ENCODE measurements at regions not wholly inside any gene's neighbourhood (a gene's known extent, or its start where the extent isn't known, plus 50 kb on each side); places are given as distances from the start of the nearest gene placed in this dataset.

DNA sequence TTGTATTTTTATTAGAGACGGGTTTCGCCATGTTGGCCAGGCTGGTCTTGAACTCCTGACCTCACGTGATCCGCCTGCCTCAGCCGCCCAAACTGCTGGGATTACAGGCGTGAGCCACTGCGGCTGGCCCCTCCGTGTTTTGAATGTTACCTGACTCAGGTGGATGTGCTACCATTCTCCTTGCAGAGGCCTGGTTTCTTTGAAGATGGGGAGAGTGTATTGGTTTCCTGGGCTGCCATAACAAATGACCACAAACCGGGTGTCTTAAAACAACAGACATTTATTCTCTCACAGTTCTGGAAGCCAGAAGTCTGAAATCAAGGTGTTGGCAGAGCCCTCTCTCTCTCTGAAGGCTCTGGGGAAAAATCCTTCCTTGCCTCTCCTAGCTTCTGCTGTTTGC lies 98.0 kb downstream of the IRF2BPL start:
- Histone ChIP-seq H3K9me3 (replicated peaks in 1 of 3) (no peaks in the 10 kb centered on the region), H3K27ac (peak overlapping the region in 4 of 5 donors; percentile 25 to 77 (median 73)), H3K4me3 (no peak overlapping the region), H3K27me3 (no peaks in the 10 kb centered on the region), H3K4me1 (replicated peaks in 1 of 2) (peaks cover 33 to 35% of the 10 kb centered on the region in 2 donors), H3K36me3 (replicated peaks in 1 of 2) (no peaks in the 10 kb centered on the region)
- no peak for TF ChIP-seq POLR2A (IDR thresholded peaks at IDR 0.05)
- TF ChIP-seq, protein P1, sequence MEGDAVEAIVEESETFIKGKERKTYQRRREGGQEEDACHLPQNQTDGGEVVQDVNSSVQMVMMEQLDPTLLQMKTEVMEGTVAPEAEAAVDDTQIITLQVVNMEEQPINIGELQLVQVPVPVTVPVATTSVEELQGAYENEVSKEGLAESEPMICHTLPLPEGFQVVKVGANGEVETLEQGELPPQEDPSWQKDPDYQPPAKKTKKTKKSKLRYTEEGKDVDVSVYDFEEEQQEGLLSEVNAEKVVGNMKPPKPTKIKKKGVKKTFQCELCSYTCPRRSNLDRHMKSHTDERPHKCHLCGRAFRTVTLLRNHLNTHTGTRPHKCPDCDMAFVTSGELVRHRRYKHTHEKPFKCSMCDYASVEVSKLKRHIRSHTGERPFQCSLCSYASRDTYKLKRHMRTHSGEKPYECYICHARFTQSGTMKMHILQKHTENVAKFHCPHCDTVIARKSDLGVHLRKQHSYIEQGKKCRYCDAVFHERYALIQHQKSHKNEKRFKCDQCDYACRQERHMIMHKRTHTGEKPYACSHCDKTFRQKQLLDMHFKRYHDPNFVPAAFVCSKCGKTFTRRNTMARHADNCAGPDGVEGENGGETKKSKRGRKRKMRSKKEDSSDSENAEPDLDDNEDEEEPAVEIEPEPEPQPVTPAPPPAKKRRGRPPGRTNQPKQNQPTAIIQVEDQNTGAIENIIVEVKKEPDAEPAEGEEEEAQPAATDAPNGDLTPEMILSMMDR (IDR thresholded peaks at IDR 0.05) = no peak
- intact Hi-C loops (cut with DNase I) = no loop called here
- no peak for DNase-seq
- WGBS, 4 donors = 86 to 92% (median 90%) methylated on average over 9 of the region's 9 CpGs

DNA sequence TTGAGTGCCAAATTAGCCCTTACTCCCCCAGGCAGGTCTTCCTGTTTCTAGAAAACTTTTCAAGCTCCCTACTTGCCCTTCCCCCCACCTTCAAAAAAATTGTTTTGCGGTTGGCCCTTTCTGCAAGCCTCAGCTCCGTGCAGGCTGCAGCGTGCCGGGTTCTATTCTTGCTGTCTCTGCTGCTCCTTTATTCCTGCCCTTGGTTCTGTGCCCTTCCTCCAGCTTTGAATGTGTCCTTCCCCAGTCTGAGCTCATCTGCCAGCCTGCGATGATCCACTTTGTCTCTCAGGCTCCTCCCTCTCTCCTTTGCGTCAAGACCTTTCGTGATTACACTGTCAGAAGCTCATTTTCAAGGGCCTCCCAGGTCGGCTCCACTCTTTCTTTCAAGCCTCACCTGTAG lies 98.6 kb downstream of the IRF2BPL start:
- H3K27me3 ChIP-seq = no peaks in the 10 kb centered on the region
- DNase-seq = peak; percentile 79 to 94 (median 87)
- peak overlapping the region in 4 of 5 donors; percentile 40 to 77 (median 73) for H3K27ac ChIP-seq

DNA sequence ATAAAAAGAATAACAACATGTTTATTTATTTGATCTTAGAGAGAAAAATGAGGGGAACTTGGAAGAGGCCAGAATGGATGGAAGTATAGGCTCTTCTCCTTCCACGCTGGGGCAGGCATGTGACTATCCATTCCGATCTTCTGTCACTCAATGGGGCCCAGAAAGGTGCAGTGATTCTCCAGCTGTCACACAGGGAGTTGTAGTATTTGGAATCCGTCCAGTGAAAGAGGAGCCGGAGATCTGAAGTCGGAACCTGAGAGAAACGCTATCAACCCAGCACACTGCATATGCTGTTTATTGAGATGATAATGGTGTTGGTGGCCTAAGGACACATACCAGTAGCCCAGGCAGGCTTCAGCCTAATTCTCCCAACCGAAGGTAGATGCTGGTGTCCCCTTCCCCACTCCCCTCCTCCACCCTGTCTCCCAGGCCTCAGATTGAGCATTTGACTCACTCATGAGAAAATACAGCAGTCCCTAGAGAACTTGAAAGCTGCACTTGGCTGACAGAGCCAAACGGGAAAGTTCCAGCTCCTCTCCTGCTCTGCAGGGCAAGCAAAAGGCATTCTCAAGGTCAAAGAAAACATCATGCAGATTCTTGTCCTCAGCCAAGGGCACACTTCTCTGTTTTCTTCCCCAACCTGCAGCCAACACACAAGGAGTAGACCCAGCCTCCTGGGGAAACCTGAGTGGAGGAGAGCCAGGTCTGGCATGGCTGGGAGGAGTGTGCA lies 100.4 kb downstream of the IRF2BPL start:
- Histone ChIP-seq H3K27ac (peak overlapping the region; percentile 29 to 78 (median 70)), H3K9me3 (replicated peaks in 1 of 3) (no peaks in the 10 kb centered on the region), H3K27me3 (no peaks in the 10 kb centered on the region), H3K4me3 (no peak overlapping the region), H3K36me3 (replicated peaks in 1 of 2) (no peaks in the 10 kb centered on the region), H3K4me1 (replicated peaks in 1 of 2) (peaks cover 40 to 53% of the 10 kb centered on the region in 2 donors)
- intact Hi-C loops (cut with DNase I) = no loop called here
- DNase-seq = peak in 6 of 7 donors; percentile 43 to 76 (median 70)
- peak in 1 of 2 donors; percentile 20 for TF ChIP-seq POLR2A (IDR thresholded peaks at IDR 0.05)
- TF ChIP-seq, protein P1 (IDR thresholded peaks at IDR 0.05) = no peak
- 41 to 52% (median 47%) methylated on average over 8 of the region's 8 CpGs for WGBS, 4 donors

More for the DNA sequence above, 98.6 kb downstream of the IRF2BPL start:
- intact Hi-C loops (cut with DNase I) = no loop called here
- 19 to 27% (median 24%) methylated on average over 8 of the region's 8 CpGs for WGBS, 4 donors
- TF ChIP-seq POLR2A (IDR thresholded peaks at IDR 0.05) = peak in 1 of 2 donors; percentile 88
- TF ChIP-seq, protein P1 (IDR thresholded peaks at IDR 0.05) = no peak
- Histone ChIP-seq H3K4me1 (replicated peaks in 1 of 2) (peaks cover 34 to 36% of the 10 kb centered on the region in 2 donors), H3K9me3 (replicated peaks in 1 of 3) (no peaks in the 10 kb centered on the region), H3K4me3 (no peak overlapping the region), H3K36me3 (replicated peaks in 1 of 2) (no peaks in the 10 kb centered on the region)

DNA sequence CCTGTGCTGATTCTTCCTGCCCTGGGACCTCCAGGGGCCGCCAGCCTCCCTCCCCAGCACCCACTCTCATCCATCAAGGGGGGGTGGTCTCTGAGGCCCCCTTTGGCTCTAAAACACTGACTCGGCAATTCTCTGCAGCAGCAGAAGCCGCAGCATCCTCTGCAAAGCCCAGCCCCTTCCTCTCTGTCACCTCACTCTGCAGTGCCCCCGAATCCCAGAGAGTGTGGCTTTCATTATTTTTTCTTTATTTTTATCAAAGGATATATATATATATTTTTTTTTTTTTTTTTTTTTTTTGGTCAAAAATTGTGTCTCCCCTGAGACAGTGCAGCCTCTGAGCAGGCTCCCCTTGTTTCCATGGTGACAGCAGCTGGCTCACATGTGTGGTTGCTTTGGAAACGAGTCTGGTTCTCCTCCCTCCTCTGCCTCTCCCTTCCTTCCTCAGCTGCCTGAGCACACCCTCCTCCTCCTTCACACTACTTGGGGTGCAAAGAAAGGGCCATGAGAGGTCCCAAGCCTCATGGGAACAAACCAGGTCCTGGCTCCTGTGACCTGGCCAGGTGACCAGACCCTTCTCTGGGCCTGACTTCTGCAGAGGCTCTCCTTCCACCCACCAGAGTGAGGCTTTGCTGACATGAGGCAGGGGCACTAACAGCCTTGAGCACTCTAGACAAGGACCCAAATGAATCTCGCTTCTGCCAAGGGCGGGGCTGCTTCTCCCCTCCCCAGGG lies 100.5 kb downstream of the LRRC74A start:
- Histone ChIP-seq H3K4me1 (replicated peaks in 1 of 2) (peaks cover 40 to 59% of the 10 kb centered on the region in 2 donors), H3K9me3 (replicated peaks in 1 of 3) (no peaks in the 10 kb centered on the region), H3K27ac (peak overlapping the region in 3 of 5 donors; percentile 7 to 78 (median 70)), H3K4me3 (no peak overlapping the region), H3K36me3 (replicated peaks in 1 of 2) (no peaks in the 10 kb centered on the region), H3K27me3 (no peaks in the 10 kb centered on the region)
- peak in 4 of 7 donors; percentile 57 to 87 (median 64) for DNase-seq
- intact Hi-C loops (cut with DNase I) = no loop called here
- WGBS, 4 donors = 51 to 64% (median 59%) methylated on average over 5 to 7 of the region's 7 CpGs
- TF ChIP-seq, protein P1 (IDR thresholded peaks at IDR 0.05) = no peak
- TF ChIP-seq POLR2A (IDR thresholded peaks at IDR 0.05) = no peak

Data from adrenal gland (tissue), 9 donors.